Activated T-cell treated with anti-CD3 and anti-CD28 coated beads for 1 hour (primary cell): ENCODE measurements at regions not wholly inside any gene's neighbourhood (a gene's known extent, or its start where the extent isn't known, plus 50 kb on each side); places are given as distances from the start of the nearest gene placed in this dataset.

ENCODE experiments used
- DNase-seq: peaks from one replicate; pipeline ENCODE4 v3.0.0-alpha.2; 2020; ENCODE audit warnings: low read depth

- no peak for DNase-seq
Observed at GRCh38 chr5:109945097-109945678, 255.5 kb downstream of the MAN2A1 start.

- no peak for DNase-seq
Observed at GRCh38 chr5:109945723-109946480, 256.2 kb downstream of the MAN2A1 start.

GRCh38 chr5:109946610-109947009, 256.9 kb downstream of the MAN2A1 start:
- no peak for DNase-seq

- DNase-seq = no peak
Observed at GRCh38 chr5:109947667-109948066, 257.9 kb downstream of the MAN2A1 start.

GRCh38 chr5:109950634-109951033, 260.9 kb downstream of the MAN2A1 start:
- no peak for DNase-seq

- no peak for DNase-seq
Observed at GRCh38 chr5:109951348-109951747, 261.6 kb downstream of the MAN2A1 start.

GRCh38 chr5:109951758-109952157, 262.0 kb downstream of the MAN2A1 start:
- DNase-seq = no peak

GRCh38 chr5:109953761-109954160, 264.0 kb downstream of the MAN2A1 start:
- DNase-seq = no peak

GRCh38 chr5:109956884-109957283, 267.2 kb downstream of the MAN2A1 start:
- DNase-seq = no peak

- no peak for DNase-seq
Observed at GRCh38 chr5:109958082-109958481, 268.4 kb downstream of the MAN2A1 start.

GRCh38 chr5:109959652-109960051, 269.9 kb downstream of the MAN2A1 start:
- DNase-seq = no peak

- no peak for DNase-seq
Observed at GRCh38 chr5:109961751-109962150, 272.0 kb downstream of the MAN2A1 start.

- DNase-seq = no peak
Observed at GRCh38 chr5:109962882-109963603, 273.3 kb downstream of the MAN2A1 start.

- DNase-seq = no peak
Observed at GRCh38 chr5:109964136-109964535, 274.4 kb downstream of the MAN2A1 start.

- DNase-seq = no peak
Observed at GRCh38 chr5:109965634-109966033, 275.9 kb downstream of the MAN2A1 start.

GRCh38 chr5:109971968-109972367, 282.2 kb downstream of the MAN2A1 start:
- DNase-seq = no peak

GRCh38 chr5:109981979-109982378, 292.3 kb downstream of the MAN2A1 start:
- DNase-seq = no peak

- DNase-seq = no peak
Observed at GRCh38 chr5:109982966-109983534, 293.3 kb downstream of the MAN2A1 start.

- DNase-seq = no peak
Observed at GRCh38 chr5:109986726-109987125, 297.0 kb downstream of the MAN2A1 start.

GRCh38 chr5:109987355-109987754, 297.6 kb downstream of the MAN2A1 start:
- no peak for DNase-seq

- DNase-seq = no peak
Observed at GRCh38 chr5:109987970-109988369, 298.2 kb downstream of the MAN2A1 start.

GRCh38 chr5:109989161-109989560, 299.4 kb downstream of the MAN2A1 start:
- DNase-seq = no peak
